OCI-LY1 (cell line): ENCODE measurements at regions not wholly inside any gene's neighbourhood (a gene's known extent, or its start where the extent isn't known, plus 50 kb on each side); places are given as distances from the start of the nearest gene placed in this dataset.

Experiments used
- H2AFZ ChIP-seq: fragments of 200-600 bp; sonication (generic), shearing (Covaris generic); 2 replicates; pipeline ENCODE4 v1.6.0; 2014; ENCODE audit warnings: antibody characterized with exemption, mild to moderate bottlenecking, low read length
- H3F3A ChIP-seq: fragments of 200-600 bp; sonication (generic), shearing (Covaris generic); 2 replicates; pipeline ENCODE4 v1.6.0; 2014; ENCODE audit warnings: mild to moderate bottlenecking, antibody characterized with exemption, low read length, moderate library complexity; ENCODE audit not compliant: insufficient read depth
- H3K27ac ChIP-seq: fragments of 200-600 bp; sonication (generic); 2 replicates; pipeline ENCODE4 v1.5.1; 2014; ENCODE audit warnings: low read length, mixed run types, mild to moderate bottlenecking, low read depth; ENCODE audit not compliant: poor library complexity, severe bottlenecking
- H3K27me3 ChIP-seq: fragments of 200-600 bp; sonication (generic); 2 replicates; pipeline ENCODE4 v1.6.0; 2014; ENCODE audit warnings: antibody characterized with exemption, mild to moderate bottlenecking, low read length, moderate library complexity; ENCODE audit not compliant: insufficient read depth
- H3K36me3 ChIP-seq: fragments of 200-600 bp; sonication (generic); 2 replicates; pipeline ENCODE4 v1.6.1; 2014; ENCODE audit warnings: mild to moderate bottlenecking, antibody characterized with exemption, low read length, moderate library complexity, mixed read lengths; ENCODE audit not compliant: insufficient read depth
- H3K4me1 ChIP-seq: fragments of 200-600 bp; sonication (generic); 2 replicates; pipeline ENCODE4 v1.5.1; 2014; ENCODE audit warnings: mild to moderate bottlenecking, low read length, moderate library complexity; ENCODE audit not compliant: insufficient read depth, severe bottlenecking
- H3K4me2 ChIP-seq: fragments of 200-600 bp; sonication (generic), shearing (Covaris generic); 2 replicates; pipeline ENCODE4 v1.6.1; 2014; ENCODE audit warnings: low read length
- H3K4me3 ChIP-seq: fragments of 200-600 bp; sonication (generic); 2 replicates; pipeline ENCODE4 v1.5.1; 2014; ENCODE audit warnings: low read length, low read depth, mild to moderate bottlenecking, mixed read lengths; ENCODE audit not compliant: poor library complexity, severe bottlenecking
- H3K79me2 ChIP-seq: fragments of 200-600 bp; shearing (Covaris generic); 2 replicates; pipeline ENCODE4 v1.6.1; 2016; ENCODE audit warnings: mixed run types, low read length, mixed read lengths; ENCODE audit not compliant: insufficient read depth
- H3K9ac ChIP-seq: fragments of 200-600 bp; sonication (generic), shearing (Covaris generic); 2 replicates; pipeline ENCODE4 v1.6.1; 2014; ENCODE audit warnings: mild to moderate bottlenecking, low read length, mixed read lengths
- H3K9me2 ChIP-seq: fragments of 200-600 bp; sonication (generic), shearing (Covaris generic); 2 replicates; pipeline ENCODE4 v1.6.1; 2014; ENCODE audit warnings: low read depth, mild to moderate bottlenecking, low read length, mixed read lengths
- H3K9me3 ChIP-seq: fragments of 200-600 bp; shearing (Covaris generic); 2 replicates; pipeline ENCODE4 v1.6.1; 2014; ENCODE audit warnings: low read length, mixed read lengths
- H4K20me1 ChIP-seq: fragments of 200-600 bp; sonication (generic), shearing (Covaris generic); 2 replicates; pipeline ENCODE4 v1.6.0; 2016; ENCODE audit warnings: mild to moderate bottlenecking, low read length; ENCODE audit not compliant: insufficient read depth
- CTCF ChIP-seq: fragments of 200-600 bp; sonication (generic), shearing (Covaris generic); IDR thresholded peaks from 2 replicates; pipeline ENCODE4 v1.5.1; 2017; ENCODE audit warnings: mild to moderate bottlenecking, antibody characterized with exemption, low read length, moderate library complexity, mixed read lengths
- EZH2 ChIP-seq: fragments of 200-600 bp; sonication (generic), shearing (Covaris generic); IDR thresholded peaks from 2 replicates; pipeline ENCODE4 v1.8.0; 2017; ENCODE audit warnings: borderline replicate concordance, mixed run types, mild to moderate bottlenecking, antibody characterized with exemption, low read length, moderate library complexity, mixed read lengths

- Histone ChIP-seq H3K79me2 (no peaks in the 10 kb centered on the region), H2AFZ (no peak overlapping the region), H3K9me2 (no peaks in the 10 kb centered on the region), H3K4me2 (no peak overlapping the region), H3K36me3 (no peaks in the 10 kb centered on the region), H3K27me3 (peaks cover 19% of the 10 kb centered on the region), H3K9me3 (no peaks in the 10 kb centered on the region), H3K27ac (no peak overlapping the region), H3K4me3 (no peak overlapping the region), H3K4me1 (no peaks in the 10 kb centered on the region), H4K20me1 (no peaks in the 10 kb centered on the region), H3K9ac (no peak overlapping the region), H3F3A (no peaks in the 10 kb centered on the region)
- no peak for TF ChIP-seq CTCF
- TF ChIP-seq EZH2: no peak
Measured at GRCh38 chr14:104394409-104394851, 185.1 kb upstream of the C14orf180 start.

- Histone ChIP-seq H3K79me2 (no peaks in the 10 kb centered on the region), H3K4me2 (no peak overlapping the region), H4K20me1 (no peaks in the 10 kb centered on the region), H3F3A (no peaks in the 10 kb centered on the region), H3K4me3 (no peak overlapping the region), H3K4me1 (no peaks in the 10 kb centered on the region), H3K27me3 (peaks cover 19% of the 10 kb centered on the region), H3K9me2 (no peaks in the 10 kb centered on the region), H3K9me3 (no peaks in the 10 kb centered on the region), H3K27ac (no peak overlapping the region), H3K9ac (no peak overlapping the region), H3K36me3 (no peaks in the 10 kb centered on the region), H2AFZ (no peak overlapping the region)
- no peak for TF ChIP-seq EZH2
- TF ChIP-seq CTCF: no peak
Measured at GRCh38 chr14:104395276-104395675, 184.3 kb upstream of the C14orf180 start.

GRCh38 chr14:104395941-104396681, 183.5 kb upstream of the C14orf180 start:
- H2AFZ ChIP-seq: no peak overlapping the region
- H3K79me2 ChIP-seq: no peaks in the 10 kb centered on the region
- no peaks in the 10 kb centered on the region for H3K9me2 ChIP-seq
- peaks cover 19% of the 10 kb centered on the region for H3K27me3 ChIP-seq
- no peak overlapping the region for H3K27ac ChIP-seq
- no peak overlapping the region for H3K4me2 ChIP-seq
- H3K4me1 ChIP-seq: no peaks in the 10 kb centered on the region
- no peaks in the 10 kb centered on the region for H3K9me3 ChIP-seq
- TF ChIP-seq CTCF (no peak), EZH2 (no peak)
- H3F3A ChIP-seq: no peaks in the 10 kb centered on the region
- no peak overlapping the region for H3K4me3 ChIP-seq
- H4K20me1 ChIP-seq: no peaks in the 10 kb centered on the region
- no peak overlapping the region for H3K9ac ChIP-seq
- H3K36me3 ChIP-seq: no peaks in the 10 kb centered on the region
